GM13977 (cell line): ENCODE measurements at regions not wholly inside any gene's neighbourhood (a gene's known extent, or its start where the extent isn't known, plus 50 kb on each side); places are given as distances from the start of the nearest gene placed in this dataset.

Experiments
- DNase-seq: peaks from one replicate; pipeline ENCODE4 v3.0.0; 2012; ENCODE audit warnings: low spot score
- in situ Hi-C: fragments of 300-500 bp; cut with MboI; formaldehyde crosslinking; loops from one replicate; pipeline ENCODE4 v1.12.0; 2022; ENCODE audit warnings: low sequenced_read_pairs, low pct_unique_long_range_greater_than_20kb, mixed read lengths, inconsistent platforms; ENCODE audit not compliant: unreplicated experiment
- TF ChIP-seq, protein P1 (sequence below): IDR thresholded peaks from 2 replicates; pipeline ENCODE4 v1.5.1; 2012; ENCODE audit warnings: mild to moderate bottlenecking, control low read depth; ENCODE audit not compliant: insufficient read depth; ENCODE audit errors: extremely low read depth, missing control alignments

- TF ChIP-seq, protein P1, sequence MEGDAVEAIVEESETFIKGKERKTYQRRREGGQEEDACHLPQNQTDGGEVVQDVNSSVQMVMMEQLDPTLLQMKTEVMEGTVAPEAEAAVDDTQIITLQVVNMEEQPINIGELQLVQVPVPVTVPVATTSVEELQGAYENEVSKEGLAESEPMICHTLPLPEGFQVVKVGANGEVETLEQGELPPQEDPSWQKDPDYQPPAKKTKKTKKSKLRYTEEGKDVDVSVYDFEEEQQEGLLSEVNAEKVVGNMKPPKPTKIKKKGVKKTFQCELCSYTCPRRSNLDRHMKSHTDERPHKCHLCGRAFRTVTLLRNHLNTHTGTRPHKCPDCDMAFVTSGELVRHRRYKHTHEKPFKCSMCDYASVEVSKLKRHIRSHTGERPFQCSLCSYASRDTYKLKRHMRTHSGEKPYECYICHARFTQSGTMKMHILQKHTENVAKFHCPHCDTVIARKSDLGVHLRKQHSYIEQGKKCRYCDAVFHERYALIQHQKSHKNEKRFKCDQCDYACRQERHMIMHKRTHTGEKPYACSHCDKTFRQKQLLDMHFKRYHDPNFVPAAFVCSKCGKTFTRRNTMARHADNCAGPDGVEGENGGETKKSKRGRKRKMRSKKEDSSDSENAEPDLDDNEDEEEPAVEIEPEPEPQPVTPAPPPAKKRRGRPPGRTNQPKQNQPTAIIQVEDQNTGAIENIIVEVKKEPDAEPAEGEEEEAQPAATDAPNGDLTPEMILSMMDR, result no peak
- in situ Hi-C loops, result no loop called here
- DNase-seq, result no peak
Observed at GRCh38 chr22:49648053-49648452, 179.6 kb downstream of the BRD1 start.

GRCh38 chr22:49647627-49648026 is 180.0 kb downstream of the BRD1 start:
- in situ Hi-C loops, result no loop called here
- TF ChIP-seq, protein P1, result no peak
- no peak for DNase-seq

GRCh38 chr22:49646876-49647275 is 180.8 kb downstream of the BRD1 start:
- in situ Hi-C loops, result no loop called here
- no peak for DNase-seq
- TF ChIP-seq, protein P1, result no peak

GRCh38 chr22:49645791-49646550 is 181.7 kb downstream of the BRD1 start:
- DNase-seq, result no peak
- in situ Hi-C loops, result no loop called here
- TF ChIP-seq, protein P1, result no peak

DNA sequence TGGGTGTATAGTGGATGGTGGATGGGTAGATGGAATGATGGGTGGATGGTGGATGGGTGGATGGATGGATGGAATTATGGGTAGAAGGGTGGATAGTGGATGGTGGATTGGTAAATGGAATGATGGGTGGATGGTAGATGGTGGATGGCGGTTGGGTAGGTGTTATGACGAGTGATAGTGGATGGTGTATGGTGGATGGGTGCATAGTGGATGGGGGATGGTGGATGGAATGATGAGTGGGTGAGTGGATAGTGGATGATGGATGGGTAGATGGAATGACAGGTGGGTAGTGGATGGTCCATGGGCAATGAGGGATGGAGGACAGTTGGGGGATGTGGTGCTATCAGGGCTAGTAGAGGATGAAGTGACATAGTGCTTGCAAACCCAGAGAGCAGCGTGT is 182.4 kb downstream of the BRD1 start:
- in situ Hi-C loops, result no loop called here

DNA sequence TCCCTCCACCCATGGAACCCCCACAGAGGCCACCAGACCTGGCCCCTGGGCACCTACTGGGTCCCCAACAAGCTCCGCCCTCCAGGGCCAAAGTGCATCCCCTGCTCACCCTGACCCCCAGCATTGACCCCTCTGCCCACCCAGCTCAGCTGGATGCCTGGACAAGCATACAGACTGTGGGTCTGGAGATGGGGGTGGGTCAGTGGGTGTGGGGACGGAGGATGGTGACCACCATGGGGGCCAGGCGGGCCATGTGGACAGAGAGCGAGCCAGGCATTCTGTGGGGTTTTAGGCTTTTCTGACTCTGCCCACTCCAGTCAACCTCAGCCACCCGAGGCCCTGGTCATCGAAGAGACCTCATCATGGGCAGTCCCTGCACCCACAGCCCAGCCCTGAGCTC is 183.7 kb downstream of the BRD1 start:
- TF ChIP-seq, protein P1, result no peak
- in situ Hi-C loops, result no loop called here
- no peak for DNase-seq

More for the DNA sequence above, 182.4 kb downstream of the BRD1 start:
- no peak for DNase-seq
- TF ChIP-seq, protein P1, result no peak
